ENCODE measurements at regions not wholly inside any gene's neighbourhood (a gene's known extent, or its start where the extent isn't known, plus 50 kb on each side); places are given as distances from the start of the nearest gene placed in this dataset.
"Not testable (repeated sequence)": the region's sequence is repeated elsewhere in the genome, so short reads cannot be mapped to it uniquely, and the experiment has no call there.

GRCh38 chr5:19044311-19044710 lies 943.7 kb downstream of the CDH18 start:
- no peaks in the 10 kb centered on the region for H3K27me3 Mint-ChIP-seq
- H3K36me3 Mint-ChIP-seq (ENCODE audit: low read depth) = no peaks in the 10 kb centered on the region
- no peak for DNase-seq
- no peaks in the 10 kb centered on the region for H3K4me1 Mint-ChIP-seq (ENCODE audit: low read depth)
- H3K27ac Mint-ChIP-seq = no peak overlapping the region
- H3K4me3 Mint-ChIP-seq = no peak overlapping the region
- peaks cover 13% of the 10 kb centered on the region for H3K9me3 Mint-ChIP-seq

GRCh38 chr5:19044931-19045695 lies 942.9 kb downstream of the CDH18 start:
- no peak overlapping the region for H3K4me3 Mint-ChIP-seq
- H3K27ac Mint-ChIP-seq = no peak overlapping the region
- no peaks in the 10 kb centered on the region for H3K27me3 Mint-ChIP-seq
- DNase-seq = no peak
- no peaks in the 10 kb centered on the region for H3K36me3 Mint-ChIP-seq (ENCODE audit: low read depth)
- peaks cover 13% of the 10 kb centered on the region for H3K9me3 Mint-ChIP-seq
- no peaks in the 10 kb centered on the region for H3K4me1 Mint-ChIP-seq (ENCODE audit: low read depth)

- H3K27ac Mint-ChIP-seq = no peak overlapping the region
- H3K27me3 Mint-ChIP-seq = no peaks in the 10 kb centered on the region
- DNase-seq = no peak
- H3K4me1 Mint-ChIP-seq (ENCODE audit: low read depth) = no peaks in the 10 kb centered on the region
- no peak overlapping the region for H3K4me3 Mint-ChIP-seq
- H3K36me3 Mint-ChIP-seq (ENCODE audit: low read depth) = no peaks in the 10 kb centered on the region
- H3K9me3 Mint-ChIP-seq = peaks cover 13% of the 10 kb centered on the region
Measured at GRCh38 chr5:19047277-19047676, 940.7 kb downstream of the CDH18 start.

GRCh38 chr5:19048726-19049125 lies 939.3 kb downstream of the CDH18 start:
- Mint-ChIP-seq H3K4me1 (ENCODE audit: low read depth) (no peaks in the 10 kb centered on the region), H3K4me3 (no peak overlapping the region), H3K27me3 (no peaks in the 10 kb centered on the region), H3K27ac (no peak overlapping the region), H3K9me3 (peaks cover 13% of the 10 kb centered on the region), H3K36me3 (ENCODE audit: low read depth) (no peaks in the 10 kb centered on the region)
- no peak for DNase-seq

- Mint-ChIP-seq H3K36me3 (ENCODE audit: low read depth) (no peaks in the 10 kb centered on the region), H3K27me3 (no peaks in the 10 kb centered on the region), H3K4me1 (ENCODE audit: low read depth) (no peaks in the 10 kb centered on the region), H3K9me3 (peaks cover 11% of the 10 kb centered on the region), H3K27ac (no peak overlapping the region), H3K4me3 (no peak overlapping the region)
- DNase-seq = no peak
Measured at GRCh38 chr5:19058216-19058615, 929.8 kb downstream of the CDH18 start.

GRCh38 chr5:19064094-19064493 lies 923.9 kb downstream of the CDH18 start:
- no peak overlapping the region for H3K4me3 Mint-ChIP-seq
- H3K27ac Mint-ChIP-seq = no peak overlapping the region
- H3K4me1 Mint-ChIP-seq (ENCODE audit: low read depth) = no peaks in the 10 kb centered on the region
- H3K36me3 Mint-ChIP-seq (ENCODE audit: low read depth) = no peaks in the 10 kb centered on the region
- DNase-seq = no peak
- no peaks in the 10 kb centered on the region for H3K27me3 Mint-ChIP-seq
- peaks cover 8% of the 10 kb centered on the region for H3K9me3 Mint-ChIP-seq

GRCh38 chr5:19067741-19068140 lies 920.3 kb downstream of the CDH18 start:
- Mint-ChIP-seq H3K4me3 (no peak overlapping the region), H3K27me3 (no peaks in the 10 kb centered on the region), H3K4me1 (ENCODE audit: low read depth) (no peaks in the 10 kb centered on the region), H3K27ac (no peak overlapping the region), H3K9me3 (no peaks in the 10 kb centered on the region), H3K36me3 (ENCODE audit: low read depth) (no peaks in the 10 kb centered on the region)
- DNase-seq = no peak

- Mint-ChIP-seq H3K4me1 (ENCODE audit: low read depth) (no peaks in the 10 kb centered on the region), H3K4me3 (no peak overlapping the region), H3K27me3 (no peaks in the 10 kb centered on the region), H3K9me3 (peaks cover 9% of the 10 kb centered on the region), H3K36me3 (ENCODE audit: low read depth) (no peaks in the 10 kb centered on the region), H3K27ac (no peak overlapping the region)
- DNase-seq = no peak
Measured at GRCh38 chr5:19098434-19098833, 889.6 kb downstream of the CDH18 start.

GRCh38 chr5:19099195-19099594 lies 888.8 kb downstream of the CDH18 start:
- DNase-seq = no peak
- no peaks in the 10 kb centered on the region for H3K27me3 Mint-ChIP-seq

GRCh38 chr5:19104948-19105347 lies 883.1 kb downstream of the CDH18 start:
- H3K4me1 Mint-ChIP-seq (ENCODE audit: low read depth) = no peaks in the 10 kb centered on the region
- H3K4me3 Mint-ChIP-seq = no peak overlapping the region
- H3K9me3 Mint-ChIP-seq = peaks cover 8% of the 10 kb centered on the region
- no peak for DNase-seq
- no peaks in the 10 kb centered on the region for H3K36me3 Mint-ChIP-seq (ENCODE audit: low read depth)
- no peak overlapping the region for H3K27ac Mint-ChIP-seq
- H3K27me3 Mint-ChIP-seq = no peaks in the 10 kb centered on the region

More at GRCh38 chr5:19099195-19099594, 888.8 kb downstream of the CDH18 start:
- H3K4me3 Mint-ChIP-seq = no peak overlapping the region
- peaks cover 5% of the 10 kb centered on the region for H3K9me3 Mint-ChIP-seq
- H3K36me3 Mint-ChIP-seq (ENCODE audit: low read depth) = no peaks in the 10 kb centered on the region
- H3K27ac Mint-ChIP-seq = no peak overlapping the region
- H3K4me1 Mint-ChIP-seq (ENCODE audit: low read depth) = no peaks in the 10 kb centered on the region

GRCh38 chr5:19122923-19123322 lies 865.1 kb downstream of the CDH18 start:
- H3K4me3 Mint-ChIP-seq = no peak overlapping the region
- peaks cover 13% of the 10 kb centered on the region for H3K9me3 Mint-ChIP-seq
- H3K4me1 Mint-ChIP-seq (ENCODE audit: low read depth) = no peaks in the 10 kb centered on the region
- H3K27ac Mint-ChIP-seq = no peak overlapping the region
- no peaks in the 10 kb centered on the region for H3K27me3 Mint-ChIP-seq
- H3K36me3 Mint-ChIP-seq (ENCODE audit: low read depth) = no peaks in the 10 kb centered on the region
- DNase-seq = no peak

GRCh38 chr5:19125956-19126713 lies 861.9 kb downstream of the CDH18 start:
- DNase-seq = no peak
- Mint-ChIP-seq H3K4me1 (ENCODE audit: low read depth) (no peaks in the 10 kb centered on the region), H3K27ac (no peak overlapping the region), H3K27me3 (no peaks in the 10 kb centered on the region), H3K9me3 (peaks cover 7% of the 10 kb centered on the region), H3K36me3 (ENCODE audit: low read depth) (no peaks in the 10 kb centered on the region), H3K4me3 (no peak overlapping the region)

- DNase-seq = no peak
- Mint-ChIP-seq H3K36me3 (ENCODE audit: low read depth) (no peaks in the 10 kb centered on the region), H3K27ac (no peak overlapping the region), H3K4me3 (no peak overlapping the region), H3K9me3 (peaks cover 8% of the 10 kb centered on the region), H3K4me1 (ENCODE audit: low read depth) (no peaks in the 10 kb centered on the region), H3K27me3 (no peaks in the 10 kb centered on the region)
Measured at GRCh38 chr5:19140276-19140675, 847.7 kb downstream of the CDH18 start.

GRCh38 chr5:19141937-19142524 lies 846.0 kb downstream of the CDH18 start:
- H3K27ac Mint-ChIP-seq; H3K4me1 Mint-ChIP-seq (ENCODE audit: low read depth); H3K4me3 Mint-ChIP-seq; DNase-seq; H3K36me3 Mint-ChIP-seq (ENCODE audit: low read depth); H3K27me3 Mint-ChIP-seq; H3K9me3 Mint-ChIP-seq: not testable (repeated sequence)

Measured in activated T-cell treated with anti-CD3 and anti-CD28 coated beads, Interleukin-2, amount 50 U/mL, for 24 hours (primary cell).